ENCODE measurements at regions not wholly inside any gene's neighbourhood (a gene's known extent, or its start where the extent isn't known, plus 50 kb on each side); places are given as distances from the start of the nearest gene placed in this dataset.
A peak's percentile ranks its signal among the peaks of the same experiment; 100 is the strongest.

DNA sequence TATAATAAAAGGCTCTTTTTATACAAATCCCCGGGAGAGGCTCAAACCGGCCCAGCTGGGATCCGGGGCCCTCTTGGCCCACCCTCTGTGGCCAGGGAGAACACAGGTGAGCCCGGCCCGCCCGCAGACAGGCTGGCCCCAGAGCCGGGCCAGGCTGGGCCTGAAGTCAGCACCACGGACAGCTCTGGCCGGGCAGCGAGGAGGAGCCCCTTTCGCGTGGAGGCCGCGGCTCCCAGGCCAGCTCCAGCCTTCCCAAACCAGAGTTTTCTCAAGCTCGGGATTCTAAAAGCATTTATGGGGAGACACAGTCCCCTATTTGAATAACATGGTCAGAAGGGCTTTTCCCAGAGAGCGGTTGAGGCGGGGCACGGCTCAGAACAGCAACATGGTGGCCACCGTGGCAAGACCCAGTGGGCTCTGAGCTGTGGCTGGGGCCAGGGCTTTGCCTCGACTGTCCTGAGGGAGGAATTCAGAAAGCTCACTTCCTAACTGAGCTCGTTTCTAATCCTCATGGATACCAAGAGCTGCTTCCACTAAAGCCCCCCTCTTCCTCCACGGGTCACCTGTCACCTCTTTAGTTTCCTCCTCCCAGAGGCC, 115.4 kb downstream of the BRD1 start (continued):
- TF ChIP-seq, protein P1, sequence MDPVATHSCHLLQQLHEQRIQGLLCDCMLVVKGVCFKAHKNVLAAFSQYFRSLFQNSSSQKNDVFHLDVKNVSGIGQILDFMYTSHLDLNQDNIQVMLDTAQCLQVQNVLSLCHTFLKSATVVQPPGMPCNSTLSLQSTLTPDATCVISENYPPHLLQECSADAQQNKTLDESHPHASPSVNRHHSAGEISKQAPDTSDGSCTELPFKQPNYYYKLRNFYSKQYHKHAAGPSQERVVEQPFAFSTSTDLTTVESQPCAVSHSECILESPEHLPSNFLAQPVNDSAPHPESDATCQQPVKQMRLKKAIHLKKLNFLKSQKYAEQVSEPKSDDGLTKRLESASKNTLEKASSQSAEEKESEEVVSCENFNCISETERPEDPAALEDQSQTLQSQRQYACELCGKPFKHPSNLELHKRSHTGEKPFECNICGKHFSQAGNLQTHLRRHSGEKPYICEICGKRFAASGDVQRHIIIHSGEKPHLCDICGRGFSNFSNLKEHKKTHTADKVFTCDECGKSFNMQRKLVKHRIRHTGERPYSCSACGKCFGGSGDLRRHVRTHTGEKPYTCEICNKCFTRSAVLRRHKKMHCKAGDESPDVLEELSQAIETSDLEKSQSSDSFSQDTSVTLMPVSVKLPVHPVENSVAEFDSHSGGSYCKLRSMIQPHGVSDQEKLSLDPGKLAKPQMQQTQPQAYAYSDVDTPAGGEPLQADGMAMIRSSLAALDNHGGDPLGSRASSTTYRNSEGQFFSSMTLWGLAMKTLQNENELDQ (CRISPR knock-in tag; IDR thresholded peaks at IDR 0.05; ENCODE audit: borderline replicate concordance) = peak; percentile 45; the same call in 1 of the 2 replicates
- TF ChIP-seq, protein P2, sequence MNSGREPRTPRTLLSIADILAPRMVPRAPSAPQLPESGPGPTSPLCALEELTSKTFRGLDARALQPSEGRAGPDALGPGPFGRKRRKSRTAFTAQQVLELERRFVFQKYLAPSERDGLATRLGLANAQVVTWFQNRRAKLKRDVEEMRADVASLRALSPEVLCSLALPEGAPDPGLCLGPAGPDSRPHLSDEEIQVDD (CRISPR knock-in tag; IDR thresholded peaks at IDR 0.05; ENCODE audit: borderline replicate concordance) = no peak
- TF ChIP-seq CREM (IDR thresholded peaks at IDR 0.05) = no peak
- TF ChIP-seq CREM (CRISPR knock-in tag; IDR thresholded peaks at IDR 0.05) = no peak
- TF ChIP-seq, protein P3, sequence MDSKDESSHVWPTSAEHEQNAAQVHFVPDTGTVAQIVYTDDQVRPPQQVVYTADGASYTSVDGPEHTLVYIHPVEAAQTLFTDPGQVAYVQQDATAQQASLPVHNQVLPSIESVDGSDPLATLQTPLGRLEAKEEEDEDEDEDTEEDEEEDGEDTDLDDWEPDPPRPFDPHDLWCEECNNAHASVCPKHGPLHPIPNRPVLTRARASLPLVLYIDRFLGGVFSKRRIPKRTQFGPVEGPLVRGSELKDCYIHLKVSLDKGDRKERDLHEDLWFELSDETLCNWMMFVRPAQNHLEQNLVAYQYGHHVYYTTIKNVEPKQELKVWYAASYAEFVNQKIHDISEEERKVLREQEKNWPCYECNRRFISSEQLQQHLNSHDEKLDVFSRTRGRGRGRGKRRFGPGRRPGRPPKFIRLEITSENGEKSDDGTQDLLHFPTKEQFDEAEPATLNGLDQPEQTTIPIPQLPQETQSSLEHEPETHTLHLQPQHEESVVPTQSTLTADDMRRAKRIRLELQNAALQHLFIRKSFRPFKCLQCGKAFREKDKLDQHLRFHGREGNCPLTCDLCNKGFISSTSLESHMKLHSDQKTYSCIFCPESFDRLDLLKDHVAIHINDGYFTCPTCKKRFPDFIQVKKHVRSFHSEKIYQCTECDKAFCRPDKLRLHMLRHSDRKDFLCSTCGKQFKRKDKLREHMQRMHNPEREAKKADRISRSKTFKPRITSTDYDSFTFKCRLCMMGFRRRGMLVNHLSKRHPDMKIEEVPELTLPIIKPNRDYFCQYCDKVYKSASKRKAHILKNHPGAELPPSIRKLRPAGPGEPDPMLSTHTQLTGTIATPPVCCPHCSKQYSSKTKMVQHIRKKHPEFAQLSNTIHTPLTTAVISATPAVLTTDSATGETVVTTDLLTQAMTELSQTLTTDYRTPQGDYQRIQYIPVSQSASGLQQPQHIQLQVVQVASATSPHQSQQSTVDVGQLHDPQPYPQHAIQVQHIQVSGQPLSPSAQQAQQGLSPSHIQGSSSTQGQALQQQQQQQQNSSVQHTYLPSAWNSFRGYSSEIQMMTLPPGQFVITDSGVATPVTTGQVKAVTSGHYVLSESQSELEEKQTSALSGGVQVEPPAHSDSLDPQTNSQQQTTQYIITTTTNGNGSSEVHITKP (CRISPR knock-in tag; IDR thresholded peaks at IDR 0.05; ENCODE audit: low read depth) = no peak
- no peak for TF ChIP-seq YY1 (IDR thresholded peaks at IDR 0.05; ENCODE audit: insufficient read depth, insufficient replicate concordance, low read depth, low read length)
- no peak for TF ChIP-seq PPARG (CRISPR knock-in tag; conservative IDR thresholded peaks at IDR 0.05)
- TF ChIP-seq ARID2 (CRISPR knock-in tag; IDR thresholded peaks at IDR 0.05; ENCODE audit: borderline replicate concordance) = no peak
- no peak for TF ChIP-seq CC2D1A (CRISPR knock-in tag; IDR thresholded peaks at IDR 0.05)
- no peak for TF ChIP-seq ZNF567 (CRISPR knock-in tag; IDR thresholded peaks at IDR 0.05; ENCODE audit: borderline replicate concordance)
- no peak for TF ChIP-seq ZFP37 (CRISPR knock-in tag; IDR thresholded peaks at IDR 0.05; ENCODE audit: borderline replicate concordance)
- peak; percentile 59; the same call in 1 of the 2 replicates for TF ChIP-seq ZSCAN12 (CRISPR knock-in tag; IDR thresholded peaks at IDR 0.05)
- no peak for TF ChIP-seq ZMAT3 (CRISPR knock-in tag; conservative IDR thresholded peaks at IDR 0.05)
- TF ChIP-seq, protein P4, sequence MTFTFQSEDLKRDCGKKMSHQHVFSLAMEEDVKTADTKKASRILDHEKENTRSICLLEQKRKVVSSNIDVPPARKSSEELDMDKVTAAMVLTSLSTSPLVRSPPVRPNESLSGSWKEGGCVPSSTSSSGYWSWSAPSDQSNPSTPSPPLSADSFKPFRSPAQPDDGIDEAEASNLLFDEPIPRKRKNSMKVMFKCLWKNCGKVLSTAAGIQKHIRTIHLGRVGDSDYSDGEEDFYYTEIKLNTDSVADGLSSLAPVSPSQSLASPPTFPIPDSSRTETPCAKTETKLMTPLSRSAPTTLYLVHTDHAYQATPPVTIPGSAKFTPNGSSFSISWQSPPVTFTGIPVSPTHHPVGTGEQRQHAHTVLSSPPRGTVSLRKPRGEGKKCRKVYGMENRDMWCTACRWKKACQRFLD (CRISPR knock-in tag; IDR thresholded peaks at IDR 0.05; ENCODE audit: borderline replicate concordance) = no peak
- TF ChIP-seq ZNF550 (CRISPR knock-in tag; IDR thresholded peaks at IDR 0.05; ENCODE audit: borderline replicate concordance) = no peak
- no peak for TF ChIP-seq FOXA1 (IDR thresholded peaks at IDR 0.05)
- no peak for TF ChIP-seq FOXA1 (CRISPR knock-in tag; IDR thresholded peaks at IDR 0.05)
- TF ChIP-seq HNF4G (IDR thresholded peaks at IDR 0.05; ENCODE audit: borderline replicate concordance, low read depth, low read length) = no peak
- TF ChIP-seq HNF4G (CRISPR knock-in tag; IDR thresholded peaks at IDR 0.05; ENCODE audit: borderline replicate concordance, low read depth) = no peak
- TF ChIP-seq, protein P5, sequence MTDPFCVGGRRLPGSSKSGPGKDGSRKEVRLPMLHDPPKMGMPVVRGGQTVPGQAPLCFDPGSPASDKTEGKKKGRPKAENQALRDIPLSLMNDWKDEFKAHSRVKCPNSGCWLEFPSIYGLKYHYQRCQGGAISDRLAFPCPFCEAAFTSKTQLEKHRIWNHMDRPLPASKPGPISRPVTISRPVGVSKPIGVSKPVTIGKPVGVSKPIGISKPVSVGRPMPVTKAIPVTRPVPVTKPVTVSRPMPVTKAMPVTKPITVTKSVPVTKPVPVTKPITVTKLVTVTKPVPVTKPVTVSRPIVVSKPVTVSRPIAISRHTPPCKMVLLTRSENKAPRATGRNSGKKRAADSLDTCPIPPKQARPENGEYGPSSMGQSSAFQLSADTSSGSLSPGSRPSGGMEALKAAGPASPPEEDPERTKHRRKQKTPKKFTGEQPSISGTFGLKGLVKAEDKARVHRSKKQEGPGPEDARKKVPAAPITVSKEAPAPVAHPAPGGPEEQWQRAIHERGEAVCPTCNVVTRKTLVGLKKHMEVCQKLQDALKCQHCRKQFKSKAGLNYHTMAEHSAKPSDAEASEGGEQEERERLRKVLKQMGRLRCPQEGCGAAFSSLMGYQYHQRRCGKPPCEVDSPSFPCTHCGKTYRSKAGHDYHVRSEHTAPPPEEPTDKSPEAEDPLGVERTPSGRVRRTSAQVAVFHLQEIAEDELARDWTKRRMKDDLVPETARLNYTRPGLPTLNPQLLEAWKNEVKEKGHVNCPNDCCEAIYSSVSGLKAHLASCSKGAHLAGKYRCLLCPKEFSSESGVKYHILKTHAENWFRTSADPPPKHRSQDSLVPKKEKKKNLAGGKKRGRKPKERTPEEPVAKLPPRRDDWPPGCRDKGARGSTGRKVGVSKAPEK (CRISPR knock-in tag; IDR thresholded peaks at IDR 0.05; ENCODE audit: borderline replicate concordance) = no peak

Data from HepG2 (cell line).